ENCODE measurements at regions not wholly inside any gene's neighbourhood (a gene's known extent, or its start where the extent isn't known, plus 50 kb on each side); places are given as distances from the start of the nearest gene placed in this dataset.

DNA sequence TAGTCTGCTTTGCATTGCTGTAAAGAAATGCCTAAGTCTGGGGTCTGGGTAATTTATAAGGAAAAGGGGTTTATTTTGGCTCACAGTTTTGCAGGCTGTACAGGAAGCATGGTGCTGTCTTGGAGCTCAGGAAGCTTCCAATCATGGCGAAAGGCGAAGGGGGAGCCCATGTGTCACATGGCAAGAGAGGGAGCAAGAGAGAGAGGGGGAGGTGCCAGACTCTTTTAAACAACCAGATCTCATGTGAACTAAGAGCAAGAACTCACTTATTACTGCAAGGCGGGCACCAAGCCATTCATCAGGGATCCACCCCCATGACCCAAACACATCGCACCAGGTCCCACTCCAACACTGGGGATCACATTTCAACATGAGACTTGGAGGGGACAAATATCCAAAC is 148.2 kb upstream of the HS3ST2 start:
- 52% methylated on average over 3 of the region's 4 CpGs; no CpG with 5 or more reads in 1 of the 2 experiments for WGBS, 2 experiments (ENCODE audit: extremely low coverage in 2 of 2, insufficient read length in 1 of 2)
- no peak overlapping the region for H4K91ac ChIP-seq (ENCODE audit: insufficient read depth, low read depth, low read length)
- DNase-seq = no peak
- H3K4ac ChIP-seq (ENCODE audit: low read depth, low read length) = no peak overlapping the region
- no peak overlapping the region for H3K23ac ChIP-seq (ENCODE audit: low read depth, low read length)
- no peak overlapping the region for H4K5ac ChIP-seq (ENCODE audit: low read depth, low read length)
- H3K36me3 ChIP-seq (ENCODE audit: control insufficient read depth, insufficient read depth, low read length) = no peaks in the 10 kb centered on the region
- in situ Hi-C loops (cut with MboI; ENCODE audit: low sequenced_read_pairs) (no loop called here), intact Hi-C loops (cut with micrococcal nuclease) (no loop called here), dilution Hi-C loops (cut with HindIII; ENCODE audit: low sequenced_read_pairs, unreplicated experiment) (no loop called here)
- CTCF ChIA-PET = no interaction called here
- H2AK9ac ChIP-seq (replicated peaks; ENCODE audit: low read depth, low read length, poor library complexity) = no peak overlapping the region
- no peaks in the 10 kb centered on the region for H3K9me1 ChIP-seq (ENCODE audit: insufficient read depth, low read length)
- H3K4me1 ChIP-seq (ENCODE audit: control insufficient read depth, insufficient read depth, low read length) = no peaks in the 10 kb centered on the region
- H4K20me1 ChIP-seq (ENCODE audit: insufficient read depth, low read length) = no peaks in the 10 kb centered on the region
- TF ChIP-seq RAD21 (IDR thresholded peaks at IDR 0.05; ENCODE audit: low read length) = no peak
- TF ChIP-seq MAFK (IDR thresholded peaks at IDR 0.05; ENCODE audit: low read depth, low read length) = no peak
- TF ChIP-seq MXI1 (IDR thresholded peaks at IDR 0.05; ENCODE audit: borderline replicate concordance, low read depth, low read length) = no peak
- TF ChIP-seq, protein P1, sequence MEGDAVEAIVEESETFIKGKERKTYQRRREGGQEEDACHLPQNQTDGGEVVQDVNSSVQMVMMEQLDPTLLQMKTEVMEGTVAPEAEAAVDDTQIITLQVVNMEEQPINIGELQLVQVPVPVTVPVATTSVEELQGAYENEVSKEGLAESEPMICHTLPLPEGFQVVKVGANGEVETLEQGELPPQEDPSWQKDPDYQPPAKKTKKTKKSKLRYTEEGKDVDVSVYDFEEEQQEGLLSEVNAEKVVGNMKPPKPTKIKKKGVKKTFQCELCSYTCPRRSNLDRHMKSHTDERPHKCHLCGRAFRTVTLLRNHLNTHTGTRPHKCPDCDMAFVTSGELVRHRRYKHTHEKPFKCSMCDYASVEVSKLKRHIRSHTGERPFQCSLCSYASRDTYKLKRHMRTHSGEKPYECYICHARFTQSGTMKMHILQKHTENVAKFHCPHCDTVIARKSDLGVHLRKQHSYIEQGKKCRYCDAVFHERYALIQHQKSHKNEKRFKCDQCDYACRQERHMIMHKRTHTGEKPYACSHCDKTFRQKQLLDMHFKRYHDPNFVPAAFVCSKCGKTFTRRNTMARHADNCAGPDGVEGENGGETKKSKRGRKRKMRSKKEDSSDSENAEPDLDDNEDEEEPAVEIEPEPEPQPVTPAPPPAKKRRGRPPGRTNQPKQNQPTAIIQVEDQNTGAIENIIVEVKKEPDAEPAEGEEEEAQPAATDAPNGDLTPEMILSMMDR (conservative IDR thresholded peaks at IDR 0.05; ENCODE audit: low read depth, low read length) = no peak
- TF ChIP-seq CHD1 (IDR thresholded peaks at IDR 0.05; ENCODE audit: low read depth, low read length) = no peak
- no peak for TF ChIP-seq SMC3 (IDR thresholded peaks at IDR 0.05; ENCODE audit: low read depth, low read length)
- TF ChIP-seq POLR2A (IDR thresholded peaks at IDR 0.05; ENCODE audit: low read depth, low read length) = no peak
- TF ChIP-seq CEBPB (IDR thresholded peaks at IDR 0.05; ENCODE audit: low read depth, low read length) = no peak
- TF ChIP-seq MAZ (IDR thresholded peaks at IDR 0.05; ENCODE audit: borderline replicate concordance, low read depth, low read length) = no peak
- TF ChIP-seq, protein P2, sequence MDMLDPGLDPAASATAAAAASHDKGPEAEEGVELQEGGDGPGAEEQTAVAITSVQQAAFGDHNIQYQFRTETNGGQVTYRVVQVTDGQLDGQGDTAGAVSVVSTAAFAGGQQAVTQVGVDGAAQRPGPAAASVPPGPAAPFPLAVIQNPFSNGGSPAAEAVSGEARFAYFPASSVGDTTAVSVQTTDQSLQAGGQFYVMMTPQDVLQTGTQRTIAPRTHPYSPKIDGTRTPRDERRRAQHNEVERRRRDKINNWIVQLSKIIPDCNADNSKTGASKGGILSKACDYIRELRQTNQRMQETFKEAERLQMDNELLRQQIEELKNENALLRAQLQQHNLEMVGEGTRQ (IDR thresholded peaks at IDR 0.05; ENCODE audit: low read depth, low read length) = no peak
- TF ChIP-seq BHLHE40 (IDR thresholded peaks at IDR 0.05; ENCODE audit: low read depth, low read length) = no peak
- H3K4me3 ChIP-seq (ENCODE audit: insufficient read depth, low read depth, low read length) = no peak overlapping the region
- no peak overlapping the region for H2BK20ac ChIP-seq (ENCODE audit: low read depth, low read length)
- no peak overlapping the region for H3K14ac ChIP-seq (replicated peaks; ENCODE audit: low read depth, low read length)
- H2AK5ac ChIP-seq (ENCODE audit: low read depth, low read length) = no peak overlapping the region
- no peak overlapping the region for H2AFZ ChIP-seq (replicated peaks; ENCODE audit: low read length, poor library complexity)
- H2BK15ac ChIP-seq (ENCODE audit: low read depth, low read length) = no peak overlapping the region
- no peak overlapping the region for H2BK120ac ChIP-seq (ENCODE audit: low read depth, low read length)
- H3K4me2 ChIP-seq (ENCODE audit: low read depth, low read length) = no peak overlapping the region
- no peak overlapping the region for H3K18ac ChIP-seq (ENCODE audit: low read depth, low read length)
- peaks cover 4% of the 10 kb centered on the region; the same call in 1 of the 2 replicates for H3K9me3 ChIP-seq (ENCODE audit: control insufficient read depth, insufficient read depth, low read length)
- no peak for ATAC-seq (ENCODE audit: low read depth)
- peaks cover 26% of the 10 kb centered on the region for H3K27me3 ChIP-seq (ENCODE audit: control insufficient read depth, insufficient read depth, low read length)
- no peaks in the 10 kb centered on the region for H3K79me1 ChIP-seq (ENCODE audit: low read depth in 1 of 2, low read length in 2 of 2)
- H3K27ac ChIP-seq (ENCODE audit: insufficient read depth, low read length) = no peak overlapping the region
- no TSS peak for BruUV-seq (replicated peaks)
- no peak overlapping the region for H4K8ac ChIP-seq (ENCODE audit: low read depth in 2 of 2, low read length in 2 of 2)
- H3K9ac ChIP-seq (ENCODE audit: low read depth, low read length) = no peak overlapping the region
- no peak overlapping the region for H2BK5ac ChIP-seq (ENCODE audit: low read depth, low read length, poor library complexity, severe bottlenecking)
- no peak overlapping the region for H3K56ac ChIP-seq (ENCODE audit: extremely low read depth, insufficient read depth, low read length)
- POLR2A ChIA-PET (ENCODE audit: unreplicated experiment) = no interaction called here
